ENCODE measurements at regions not wholly inside any gene's neighbourhood (a gene's known extent, or its start where the extent isn't known, plus 50 kb on each side); places are given as distances from the start of the nearest gene placed in this dataset.

DNA sequence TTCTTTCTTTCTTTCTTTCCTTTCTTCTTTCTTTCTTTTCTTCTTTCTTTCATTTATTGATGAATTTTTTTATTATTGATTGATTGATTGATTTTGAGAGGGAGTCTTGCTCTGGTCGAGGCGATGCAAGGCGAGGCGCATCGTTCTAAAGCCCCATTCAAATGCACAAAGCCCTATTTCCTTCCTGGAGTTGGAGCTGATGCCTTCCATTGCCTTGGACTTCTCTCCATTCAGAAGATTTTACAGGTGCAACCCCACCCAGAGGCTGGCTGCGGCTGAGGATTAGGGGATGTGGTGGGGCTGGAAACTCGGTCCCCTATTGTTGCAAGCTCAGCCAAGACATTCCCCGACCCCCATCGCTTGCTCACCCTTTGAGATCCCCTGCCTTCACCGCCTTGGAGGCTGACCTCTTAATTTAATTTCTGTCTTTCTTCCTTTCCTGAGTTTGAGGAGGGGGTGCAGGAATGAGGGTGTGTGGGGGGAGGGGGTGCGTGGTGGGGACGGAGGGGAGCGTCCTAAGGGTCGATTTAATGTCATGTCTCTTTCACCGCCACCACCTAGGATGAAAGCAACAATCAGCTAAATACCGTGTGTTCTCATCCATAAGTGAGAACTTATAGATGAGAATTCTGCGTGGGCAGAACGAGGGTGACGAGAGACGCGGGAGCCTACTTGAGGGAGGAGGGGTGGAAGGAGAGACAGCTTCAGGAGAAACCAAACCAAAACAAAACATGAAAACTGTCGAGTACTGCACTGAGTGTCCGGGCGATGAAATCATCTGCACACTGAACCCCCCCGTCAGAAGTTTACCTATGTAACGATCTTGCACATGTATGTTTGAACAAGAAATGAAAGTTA, 3913.9 kb upstream of the OR11H1 start:
- TF ChIP-seq POLR2A (IDR thresholded peaks at IDR 0.05): no peak
- no peak for TF ChIP-seq CTCF (IDR thresholded peaks at IDR 0.05)
- TF ChIP-seq POLR2AphosphoS5 (IDR thresholded peaks at IDR 0.05): no peak
- TF ChIP-seq EP300 (IDR thresholded peaks at IDR 0.05): no peak

Measured in sigmoid colon (tissue), 4 donors.